NCI-H2081 treated with DMSO at 0.1 percent for 48 hours (cell line): ENCODE measurements at regions not wholly inside any gene's neighbourhood (a gene's known extent, or its start where the extent isn't known, plus 50 kb on each side); places are given as distances from the start of the nearest gene placed in this dataset.

Source experiments
- DNase-seq: peaks from one replicate; lab custom pipeline; 2025; lab: John Stamatoyannopoulos, UW

GRCh38 chr7:33701189-33701740 is 204.1 kb upstream of the BMPER start:
- DNase-seq = no peak

GRCh38 chr7:33701927-33702326 is 203.4 kb upstream of the BMPER start:
- no peak for DNase-seq

GRCh38 chr7:33702514-33703054 is 202.8 kb upstream of the BMPER start:
- no peak for DNase-seq

GRCh38 chr7:33705333-33705833 is 200.0 kb upstream of the BMPER start:
- DNase-seq = no peak

- no peak for DNase-seq
These were observed 199.2 kb upstream of the BMPER start for GRCh38 chr7:33706186-33706585.

- no peak for DNase-seq
These were observed 198.6 kb upstream of the BMPER start for GRCh38 chr7:33706771-33707200.

GRCh38 chr7:33707427-33707826 is 197.9 kb upstream of the BMPER start:
- no peak for DNase-seq

- DNase-seq = no peak
These were observed 194.7 kb upstream of the BMPER start for GRCh38 chr7:33710608-33711007.

- DNase-seq = no peak
These were observed 193.9 kb upstream of the BMPER start for GRCh38 chr7:33711231-33712019.

GRCh38 chr7:33712020-33712414 is 193.3 kb upstream of the BMPER start:
- no peak for DNase-seq

GRCh38 chr7:33714208-33714607 is 191.1 kb upstream of the BMPER start:
- DNase-seq = no peak

- no peak for DNase-seq
These were observed 188.5 kb upstream of the BMPER start for GRCh38 chr7:33716581-33717477.

GRCh38 chr7:33719059-33719581 is 186.2 kb upstream of the BMPER start:
- no peak for DNase-seq

GRCh38 chr7:33720139-33720538 is 185.2 kb upstream of the BMPER start:
- DNase-seq = no peak

- DNase-seq = no peak
These were observed 184.5 kb upstream of the BMPER start for GRCh38 chr7:33720870-33721269.

- no peak for DNase-seq
These were observed 183.4 kb upstream of the BMPER start for GRCh38 chr7:33721895-33722294.

GRCh38 chr7:33722383-33723101 is 182.8 kb upstream of the BMPER start:
- no peak for DNase-seq

- DNase-seq = no peak
These were observed 181.1 kb upstream of the BMPER start for GRCh38 chr7:33724201-33724600.

- no peak for DNase-seq
These were observed 180.0 kb upstream of the BMPER start for GRCh38 chr7:33725111-33726025.

- DNase-seq = no peak
These were observed 178.8 kb upstream of the BMPER start for GRCh38 chr7:33726582-33726981.
